ENCODE measurements at regions not wholly inside any gene's neighbourhood (a gene's known extent, or its start where the extent isn't known, plus 50 kb on each side); places are given as distances from the start of the nearest gene placed in this dataset.

GRCh38 chr17:77001487-77001886, 133.3 kb downstream of the MGAT5B start:
- no peak for DNase-seq

- no peak for DNase-seq
Measured at GRCh38 chr17:77002103-77003045, 134.2 kb downstream of the MGAT5B start.

GRCh38 chr17:77003699-77004098, 135.5 kb downstream of the MGAT5B start:
- no peak for DNase-seq

- DNase-seq = no peak
Measured at GRCh38 chr17:77006971-77007649, 133.7 kb upstream of the SEC14L1 start.

- DNase-seq = no peak
Measured at GRCh38 chr17:77009877-77010276, 130.9 kb upstream of the SEC14L1 start.

- DNase-seq = no peak
Measured at GRCh38 chr17:77010667-77011066, 130.1 kb upstream of the SEC14L1 start.

GRCh38 chr17:77011173-77012011, 129.4 kb upstream of the SEC14L1 start:
- no peak for DNase-seq

GRCh38 chr17:77018504-77018903, 122.3 kb upstream of the SEC14L1 start:
- DNase-seq = no peak

GRCh38 chr17:77019893-77020379, 120.8 kb upstream of the SEC14L1 start:
- no peak for DNase-seq

GRCh38 chr17:77020973-77021372, 119.8 kb upstream of the SEC14L1 start:
- no peak for DNase-seq

- DNase-seq = no peak
Measured at GRCh38 chr17:77022766-77023165, 118.0 kb upstream of the SEC14L1 start.

GRCh38 chr17:77025781-77026180, 115.0 kb upstream of the SEC14L1 start:
- DNase-seq = no peak

GRCh38 chr17:77027271-77027889, 113.4 kb upstream of the SEC14L1 start:
- no peak for DNase-seq

- DNase-seq = no peak
Measured at GRCh38 chr17:77028900-77029299, 111.9 kb upstream of the SEC14L1 start.

- no peak for DNase-seq
Measured at GRCh38 chr17:77032929-77033328, 107.8 kb upstream of the SEC14L1 start.

GRCh38 chr17:77033892-77034404, 106.8 kb upstream of the SEC14L1 start:
- DNase-seq = no peak

- no peak for DNase-seq
Measured at GRCh38 chr17:77034677-77035424, 105.9 kb upstream of the SEC14L1 start.

- no peak for DNase-seq
Measured at GRCh38 chr17:77035526-77035925, 105.2 kb upstream of the SEC14L1 start.

- no peak for DNase-seq
Measured at GRCh38 chr17:77036136-77036840, 104.5 kb upstream of the SEC14L1 start.

- no peak for DNase-seq
Measured at GRCh38 chr17:77036841-77037381, 103.9 kb upstream of the SEC14L1 start.

- no peak for DNase-seq
Measured at GRCh38 chr17:77037943-77038342, 102.8 kb upstream of the SEC14L1 start.
